Calu3 (cell line): ENCODE measurements at regions not wholly inside any gene's neighbourhood (a gene's known extent, or its start where the extent isn't known, plus 50 kb on each side); places are given as distances from the start of the nearest gene placed in this dataset.

Experiments used
- BruUV-seq: library from RNA; stranded (reverse); fragments of 400-500 nt; replicated peaks from 2 replicates; lab custom pipeline; 2021; lab: Mats Ljungman, UMichigan
- CTCF ChIA-PET: fragments of 300-600 bp; sonication (Branson Sonifier 250); formaldehyde crosslinking; loops from one replicate; lab custom pipeline; 2022; ENCODE audit warnings: antibody characterized with exemption; lab: Charles Lee
- DNase-seq: peaks from one replicate; pipeline ENCODE4 v3.0.0; 2022
- H3K27ac Mint-ChIP-seq: one replicate; pipeline ENCODE4 v1.8.0; 2022; ENCODE audit warnings: mixed read lengths; ENCODE audit not compliant: unreplicated experiment
- H3K27me3 Mint-ChIP-seq: one replicate; pipeline ENCODE4 v1.8.0; 2022; ENCODE audit warnings: mixed read lengths; ENCODE audit not compliant: unreplicated experiment
- H3K36me3 Mint-ChIP-seq: one replicate; pipeline ENCODE4 v1.8.0; 2022; ENCODE audit warnings: mild to moderate bottlenecking, moderate library complexity, mixed read lengths; ENCODE audit not compliant: insufficient read depth, unreplicated experiment
- H3K4me1 Mint-ChIP-seq: one replicate; pipeline ENCODE4 v1.8.0; 2022; ENCODE audit warnings: mild to moderate bottlenecking, low read depth, mixed read lengths; ENCODE audit not compliant: unreplicated experiment
- H3K4me3 Mint-ChIP-seq: one replicate; pipeline ENCODE4 v1.8.0; 2022; ENCODE audit warnings: mild to moderate bottlenecking, low read depth, moderate library complexity, mixed read lengths; ENCODE audit not compliant: unreplicated experiment
- H3K9me3 Mint-ChIP-seq: one replicate; pipeline ENCODE4 v1.8.0; 2022; ENCODE audit warnings: low read depth, mixed read lengths; ENCODE audit not compliant: unreplicated experiment
- CTCF ChIP-seq: fragments of 200-600 bp; IDR thresholded peaks from one replicate; pipeline ENCODE4 v1.8.0; 2022; ENCODE audit warnings: antibody characterized with exemption; ENCODE audit not compliant: unreplicated experiment
- intact Hi-C: fragments of 100-400 bp; cut with micrococcal nuclease; formaldehyde crosslinking; loops from one replicate; pipeline ENCODE4 v1.10.0; 2022; ENCODE audit not compliant: unreplicated experiment

- Mint-ChIP-seq H3K9me3 (peaks cover 17% of the 10 kb centered on the region), H3K4me3 (no peak overlapping the region), H3K4me1 (no peaks in the 10 kb centered on the region), H3K27me3 (no peaks in the 10 kb centered on the region), H3K27ac (no peak overlapping the region), H3K36me3 (no peaks in the 10 kb centered on the region)
- no TSS peak for BruUV-seq
- no peak for TF ChIP-seq CTCF
- CTCF ChIA-PET = no interaction called here
- intact Hi-C loops = no loop called here
- no peak for DNase-seq
These were observed 1148.5 kb upstream of the CELF2 start for GRCh38 chr10:9869205-9869604.

- Mint-ChIP-seq H3K4me1 (no peaks in the 10 kb centered on the region), H3K36me3 (no peaks in the 10 kb centered on the region), H3K4me3 (no peak overlapping the region), H3K9me3 (peaks cover 17% of the 10 kb centered on the region), H3K27ac (no peak overlapping the region), H3K27me3 (no peaks in the 10 kb centered on the region)
- intact Hi-C loops = no loop called here
- TF ChIP-seq CTCF = no peak
- no TSS peak for BruUV-seq
- DNase-seq = no peak
- CTCF ChIA-PET = no interaction called here
These were observed 1148.0 kb upstream of the CELF2 start for GRCh38 chr10:9869606-9870176.

DNA sequence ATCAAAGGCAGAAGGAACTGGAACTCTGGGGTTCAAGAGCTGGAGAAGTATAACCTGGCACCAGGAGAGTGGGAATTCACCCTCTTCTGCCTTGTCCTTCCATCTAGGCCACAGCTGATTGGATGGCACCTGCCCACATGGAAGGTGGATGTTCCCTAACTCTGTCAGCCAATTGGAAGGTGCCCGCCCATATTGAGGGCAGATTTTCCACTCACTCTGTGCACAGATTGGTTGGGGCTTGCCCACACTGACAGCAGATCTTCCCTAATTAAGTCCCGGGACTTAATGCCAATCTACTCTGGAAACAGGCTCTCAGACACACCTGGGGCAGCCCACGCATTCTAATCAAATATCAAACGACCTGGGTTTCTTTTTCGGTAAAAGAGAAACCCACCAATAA lies 1142.3 kb upstream of the CELF2 start:
- peaks cover 8% of the 10 kb centered on the region for H3K9me3 Mint-ChIP-seq

GRCh38 chr10:9877978-9878377 lies 1139.7 kb upstream of the CELF2 start:
- H3K4me3 Mint-ChIP-seq = no peak overlapping the region
- intact Hi-C loops = no loop called here
- H3K27ac Mint-ChIP-seq = no peak overlapping the region
- no peaks in the 10 kb centered on the region for H3K36me3 Mint-ChIP-seq
- no peaks in the 10 kb centered on the region for H3K4me1 Mint-ChIP-seq
- BruUV-seq = no TSS peak
- H3K27me3 Mint-ChIP-seq = no peaks in the 10 kb centered on the region
- no peak for DNase-seq
- TF ChIP-seq CTCF = no peak
- CTCF ChIA-PET = no interaction called here
- peaks cover 8% of the 10 kb centered on the region for H3K9me3 Mint-ChIP-seq

More for the DNA sequence above, 1142.3 kb upstream of the CELF2 start:
- CTCF ChIA-PET = no interaction called here
- Mint-ChIP-seq H3K36me3 (no peaks in the 10 kb centered on the region), H3K4me1 (no peaks in the 10 kb centered on the region), H3K27me3 (no peaks in the 10 kb centered on the region), H3K4me3 (no peak overlapping the region), H3K27ac (no peak overlapping the region)
- intact Hi-C loops = no loop called here
- no TSS peak for BruUV-seq
- DNase-seq = no peak
- TF ChIP-seq CTCF = no peak
